CD4-positive, alpha-beta T cell treated with Interferon gamma for 1 hour (primary cell): ENCODE measurements at regions not wholly inside any gene's neighbourhood (a gene's known extent, or its start where the extent isn't known, plus 50 kb on each side); places are given as distances from the start of the nearest gene placed in this dataset.
A peak's percentile ranks its signal among the peaks of the same experiment; 100 is the strongest.

Source experiments
- DNase-seq: peaks from one replicate; pipeline ENCODE4 v3.0.0-alpha.2; 2020

DNA sequence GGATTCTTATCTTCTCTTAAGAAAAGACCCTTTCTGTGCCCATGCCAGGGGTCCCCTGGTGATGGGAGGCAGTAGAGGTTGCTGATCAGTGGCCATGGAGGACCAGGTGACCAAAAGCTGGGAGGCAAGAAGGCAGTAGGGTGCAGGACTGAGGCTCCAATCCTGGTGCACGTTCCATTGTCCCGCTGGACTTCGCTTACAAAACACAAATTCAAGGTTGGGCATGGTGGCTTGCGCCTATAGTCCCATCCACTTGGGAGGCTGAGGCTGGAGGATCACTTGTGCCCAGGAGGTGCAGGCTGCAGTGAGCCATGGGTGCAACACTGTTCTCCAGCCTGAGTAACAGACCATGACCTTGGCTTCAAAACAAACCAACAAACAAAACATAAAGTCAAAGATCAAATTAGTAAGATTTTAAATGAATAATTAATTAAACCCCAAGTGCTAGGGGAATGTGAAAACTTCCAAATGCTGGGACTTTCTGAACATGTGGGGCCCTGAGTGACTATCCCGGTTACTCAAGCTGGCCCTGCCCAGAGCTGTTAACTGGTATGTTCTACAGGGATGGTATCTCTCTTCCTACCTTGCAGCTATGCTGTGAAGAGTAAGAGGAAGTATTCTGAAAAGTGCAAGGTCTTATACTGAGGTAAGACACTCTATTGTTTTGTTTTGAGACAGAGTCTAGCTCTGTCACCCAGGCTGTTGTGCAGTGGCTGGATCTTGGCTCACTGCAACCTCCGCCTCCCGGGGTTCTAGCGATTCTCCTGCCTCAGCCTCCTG is 97.6 kb downstream of the LYZL2 start:
- no peak for DNase-seq

DNA sequence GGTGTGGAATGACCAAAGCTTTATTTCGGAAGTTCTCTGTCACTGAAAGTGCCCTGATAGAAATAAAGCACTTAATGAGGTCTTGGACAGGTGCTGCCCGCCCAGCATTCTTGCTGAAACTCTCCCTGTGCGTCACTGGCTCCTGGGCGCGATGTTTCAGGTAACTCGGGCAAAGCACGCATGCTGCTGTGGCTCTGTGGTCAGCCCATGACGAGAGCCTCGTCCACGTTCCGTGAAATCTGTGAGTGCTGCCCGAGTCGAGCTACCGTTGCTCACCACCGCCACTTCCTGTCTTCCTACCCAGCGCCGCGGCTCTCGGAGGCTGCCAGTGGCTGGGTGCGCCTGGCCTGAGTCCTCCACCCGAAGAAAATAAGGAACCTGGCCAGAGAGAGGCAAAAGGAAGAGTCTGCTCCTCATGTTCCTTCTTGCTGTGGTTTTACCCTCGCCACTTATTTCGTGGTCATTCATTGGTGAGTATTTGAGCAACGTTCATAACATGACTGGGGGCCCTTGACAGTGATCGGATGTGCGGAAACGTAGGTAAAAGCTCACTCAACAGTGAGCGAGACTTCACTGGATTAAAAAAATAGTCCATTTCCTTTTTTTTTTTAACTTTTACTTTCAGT is 95.5 kb downstream of the MAP3K8 start:
- DNase-seq: peak; percentile 90

DNA sequence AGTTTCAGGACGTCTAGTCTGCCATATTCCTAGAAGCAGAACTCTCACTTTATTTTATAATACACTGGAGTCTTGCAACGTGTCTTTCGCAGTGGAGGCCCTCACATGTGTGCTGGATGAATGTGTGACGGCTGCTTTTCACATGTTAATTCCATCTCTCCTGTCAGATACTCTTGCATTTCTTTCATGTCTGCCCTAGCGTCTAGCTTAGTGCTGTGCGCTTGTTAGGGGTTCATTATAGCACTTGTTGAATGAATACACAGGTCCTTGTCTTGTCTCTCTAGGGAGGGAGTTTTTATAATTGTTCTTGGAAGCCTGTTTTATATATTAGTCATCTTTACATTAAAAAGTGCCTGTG is 94.4 kb downstream of the MAP3K8 start:
- no peak for DNase-seq

DNA sequence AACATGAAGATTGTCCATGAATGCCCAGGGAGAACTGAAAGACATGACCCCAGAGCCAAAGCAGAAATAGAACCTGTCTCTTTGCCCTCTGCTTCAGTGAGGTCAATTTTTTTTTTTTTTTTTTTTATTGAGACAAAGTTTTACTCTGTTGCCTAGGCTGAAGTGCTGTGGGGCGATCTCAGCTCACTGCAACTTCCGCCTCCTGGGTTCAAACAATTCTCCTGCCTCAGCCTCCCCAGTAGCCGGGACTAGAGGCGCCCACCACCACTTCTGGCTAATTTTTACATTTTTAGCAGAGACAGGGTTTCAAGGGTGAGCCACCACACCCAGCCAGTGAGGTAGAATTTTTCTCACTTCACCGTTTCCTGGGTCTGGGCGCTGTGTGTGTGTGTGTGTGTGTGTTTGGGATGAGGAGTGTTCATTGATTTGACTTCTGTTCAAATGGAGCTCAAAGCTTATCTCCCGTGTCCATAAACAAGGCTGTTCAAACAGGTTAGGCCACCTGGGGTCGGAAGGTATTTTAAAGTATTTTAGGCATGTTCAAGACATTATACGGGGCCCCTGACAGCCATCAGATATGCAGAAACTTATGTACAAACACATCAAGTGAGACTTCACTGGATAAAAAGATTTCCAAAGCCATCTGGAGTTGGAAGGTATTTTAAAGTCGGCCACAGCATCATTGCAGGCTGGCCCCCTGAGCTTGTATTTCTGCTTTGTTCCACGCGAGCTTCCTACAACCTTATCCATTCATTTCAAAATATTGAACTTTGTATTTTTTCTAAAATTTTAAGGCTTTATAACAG is 93.8 kb downstream of the MAP3K8 start:
- peak; percentile 16 for DNase-seq

- DNase-seq: peak; percentile 15
These were observed 88.7 kb downstream of the MAP3K8 start for GRCh38 chr10:30522661-30523078.

GRCh38 chr10:30518907-30519306 is 84.9 kb downstream of the MAP3K8 start:
- DNase-seq: no peak
